GOT3 (cell line): ENCODE measurements at regions not wholly inside any gene's neighbourhood (a gene's known extent, or its start where the extent isn't known, plus 50 kb on each side); places are given as distances from the start of the nearest gene placed in this dataset.
"Not testable (repeated sequence)": the region's sequence is repeated elsewhere in the genome, so short reads cannot be mapped to it uniquely, and the experiment has no call there.

Experiments
- DNase-seq: peaks from one replicate; lab custom pipeline; 2025; ENCODE audit warnings: mixed read lengths; lab: John Stamatoyannopoulos, UW

- no peak for DNase-seq
Observed at GRCh38 chr2:83874712-83875430, 584.2 kb downstream of the SUCLG1 start.

DNA sequence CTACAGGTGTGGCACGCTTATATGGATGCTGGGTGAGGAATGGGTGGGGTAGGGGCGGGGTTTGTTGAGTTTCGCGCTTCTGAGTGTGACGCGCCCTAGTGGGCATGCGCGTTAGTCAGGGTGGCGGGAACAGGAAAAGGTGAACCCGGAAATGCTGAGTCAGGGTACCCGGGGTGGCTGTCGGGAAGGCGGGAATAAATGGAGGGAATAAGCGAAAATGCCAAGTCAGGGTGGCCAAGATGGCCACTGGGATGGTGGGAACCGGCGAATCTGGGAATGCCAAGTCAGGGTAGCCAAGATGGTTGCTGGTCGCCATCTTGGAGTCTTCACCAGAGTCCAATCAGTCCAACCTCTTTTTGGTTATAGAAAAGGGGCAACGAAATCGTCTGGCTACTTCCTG, 585.0 kb downstream of the SUCLG1 start:
- no peak for DNase-seq

- no peak for DNase-seq
Observed at GRCh38 chr2:83873110-83873509, 586.0 kb downstream of the SUCLG1 start.

DNA sequence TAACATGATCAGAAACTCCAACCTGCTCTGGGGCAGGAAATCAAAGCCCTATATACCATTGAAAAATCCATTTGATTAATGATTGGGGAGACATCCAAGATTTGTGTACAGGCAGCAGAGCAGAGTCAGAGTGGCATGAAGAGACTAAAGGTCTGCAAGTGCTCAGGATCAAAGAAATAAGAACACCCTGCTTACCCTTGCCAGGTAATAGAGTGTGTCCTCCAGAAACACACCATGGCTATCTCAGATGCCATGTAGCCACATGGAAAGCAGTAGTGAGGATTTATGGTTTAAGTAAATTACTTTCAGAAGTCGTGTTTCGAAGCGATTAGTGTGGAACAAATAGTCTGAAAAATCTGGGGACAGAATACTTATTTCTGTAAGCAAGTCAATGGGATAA, 592.9 kb downstream of the SUCLG1 start:
- DNase-seq: no peak

DNA sequence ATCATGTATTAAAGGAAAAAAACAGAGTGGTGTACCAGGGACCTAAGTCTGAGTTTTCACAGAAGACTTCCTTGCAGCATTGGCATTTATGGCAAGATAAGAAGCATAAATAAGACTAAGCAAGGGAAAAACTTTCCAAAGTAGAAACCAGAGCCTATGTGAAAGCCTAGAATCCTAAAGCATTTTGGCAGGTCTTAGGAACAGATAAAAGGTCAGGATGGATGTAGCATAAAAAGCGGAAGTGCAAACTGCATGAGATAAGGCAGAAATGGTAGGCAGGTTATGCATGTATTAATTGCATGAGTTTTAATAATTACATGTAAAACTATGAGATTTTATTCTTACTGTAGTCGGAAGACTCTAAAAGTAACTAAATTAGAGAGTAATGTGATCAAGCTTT, 596.5 kb downstream of the SUCLG1 start:
- DNase-seq: no peak

- DNase-seq: no peak
Observed at GRCh38 chr2:83860320-83860719, 598.8 kb downstream of the SUCLG1 start.

DNA sequence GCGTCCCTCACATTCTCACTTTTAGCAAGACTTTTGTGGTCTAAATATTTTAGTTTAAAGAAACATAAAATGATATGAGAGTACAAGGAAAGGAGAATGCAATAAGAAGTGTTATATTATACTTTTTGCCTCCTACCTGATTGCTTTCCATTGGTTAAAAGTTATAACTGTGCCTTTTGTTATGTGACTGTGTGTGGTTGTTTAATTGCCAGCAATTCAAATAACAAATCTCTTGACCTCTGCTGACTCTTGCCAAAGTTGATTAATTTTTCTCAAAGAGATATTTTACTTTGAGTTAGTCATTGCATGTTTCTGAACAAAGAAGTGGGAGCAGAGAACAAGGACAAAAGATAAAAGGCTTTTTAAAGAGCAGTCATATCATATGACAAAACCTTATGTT, 599.5 kb downstream of the SUCLG1 start:
- no peak for DNase-seq

- no peak for DNase-seq
Observed at GRCh38 chr2:83851066-83851465, 608.0 kb downstream of the SUCLG1 start.

GRCh38 chr2:83850071-83850725, 608.9 kb downstream of the SUCLG1 start:
- DNase-seq: no peak

DNA sequence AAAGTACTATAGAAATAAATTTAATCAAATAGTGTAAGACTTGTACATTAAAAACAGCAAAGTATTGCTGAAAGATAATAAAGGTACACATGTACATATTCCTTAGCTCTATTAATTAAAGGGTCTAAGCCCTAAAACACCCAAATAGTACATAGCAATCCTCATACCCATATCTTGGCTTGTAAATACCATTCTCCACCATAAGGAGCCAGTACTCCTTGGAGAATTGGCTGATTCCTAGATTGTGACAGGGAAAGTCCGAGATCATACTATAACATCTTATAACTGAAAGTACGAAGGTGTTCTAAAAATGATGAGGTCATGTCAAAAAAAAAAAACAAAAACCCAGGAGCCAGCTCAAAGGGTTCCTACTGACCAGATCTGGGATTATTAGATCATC, 614.6 kb downstream of the SUCLG1 start:
- DNase-seq: no peak

GRCh38 chr2:83842421-83842820, 616.7 kb downstream of the SUCLG1 start:
- no peak for DNase-seq

GRCh38 chr2:83837823-83838222, 621.3 kb downstream of the SUCLG1 start:
- DNase-seq: no peak

DNA sequence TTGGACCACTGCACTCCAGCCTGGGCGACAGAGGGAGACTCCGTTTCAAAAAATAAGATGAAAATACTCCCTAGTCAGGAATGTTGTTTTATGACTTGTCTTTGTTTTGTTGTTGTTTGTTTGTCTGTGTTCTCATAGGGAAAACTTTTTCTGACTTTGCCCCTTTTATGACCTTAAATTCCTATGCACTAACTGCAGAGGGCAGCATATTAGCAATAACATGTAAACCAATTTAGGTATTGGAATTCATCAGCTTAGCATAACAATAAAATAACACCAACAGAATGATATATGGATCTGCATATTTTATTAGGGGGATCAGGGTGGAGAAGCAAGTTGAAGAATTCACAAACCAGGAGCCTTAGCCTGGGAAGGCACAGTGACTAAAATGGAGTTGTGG, 631.5 kb downstream of the SUCLG1 start:
- no peak for DNase-seq

GRCh38 chr2:83826577-83826976, 632.5 kb downstream of the SUCLG1 start:
- DNase-seq: no peak

DNA sequence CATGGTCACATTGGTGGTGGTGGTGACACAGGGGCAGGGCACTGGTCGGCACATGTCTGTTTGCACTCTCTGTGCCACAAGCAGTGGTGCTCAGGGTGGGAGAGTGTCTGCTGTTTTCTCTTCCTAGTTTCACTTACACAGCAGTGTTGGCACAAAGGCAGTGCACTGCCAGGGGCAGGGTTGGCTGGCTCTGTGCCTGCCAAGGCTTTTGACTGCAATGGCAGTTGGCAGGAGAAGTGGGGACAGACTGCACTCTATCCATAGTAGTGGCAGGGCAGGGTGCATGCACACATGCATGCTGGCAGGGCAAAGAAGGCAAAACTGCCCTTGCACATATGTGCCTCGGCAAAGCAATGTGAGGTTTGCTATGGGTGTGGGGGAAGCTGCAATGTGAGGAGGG, 635.9 kb downstream of the SUCLG1 start:
- DNase-seq: no peak

GRCh38 chr2:83817511-83817910, 641.6 kb downstream of the SUCLG1 start:
- DNase-seq: no peak

DNA sequence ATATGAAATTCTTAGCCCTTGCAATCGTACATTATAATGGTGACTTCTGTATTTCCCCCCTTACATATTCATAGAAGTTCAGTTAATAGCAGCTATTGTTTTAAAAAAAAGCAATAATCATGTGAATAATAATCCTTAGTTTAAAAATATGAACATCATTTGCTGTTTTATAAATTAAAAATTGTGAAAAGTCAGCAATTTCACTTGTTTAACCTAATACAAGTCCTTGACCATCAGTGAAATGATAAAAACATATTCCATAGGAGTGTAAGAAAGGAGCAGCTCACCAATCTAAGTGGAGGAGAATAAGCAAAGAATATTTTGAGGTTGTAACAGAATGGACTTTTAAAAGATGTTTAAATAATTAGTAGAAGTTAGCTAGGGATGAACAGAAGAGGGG, 650.2 kb downstream of the SUCLG1 start:
- DNase-seq: no peak

DNA sequence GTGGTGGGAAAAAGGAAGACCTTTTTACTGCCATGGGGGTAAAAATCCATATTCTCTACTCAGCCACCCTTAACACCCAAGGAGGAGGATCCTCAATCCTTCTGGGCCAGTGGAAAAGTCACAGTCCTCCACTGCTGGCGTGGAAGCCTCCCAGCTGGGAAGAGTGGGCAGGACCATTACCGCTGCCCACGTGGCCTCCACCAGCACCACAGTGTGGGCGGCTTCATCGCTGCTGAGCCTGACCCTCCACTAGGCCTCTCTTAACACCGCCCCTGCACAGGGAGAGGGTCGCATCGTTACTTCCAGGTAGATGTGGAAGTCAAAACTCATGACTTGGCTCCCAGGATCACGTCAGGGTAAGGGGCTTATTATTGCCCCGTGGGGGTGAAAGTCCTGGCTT, 656.5 kb downstream of the SUCLG1 start:
- DNase-seq: no peak

- no peak for DNase-seq
Observed at GRCh38 chr2:83795777-83796176, 663.3 kb downstream of the SUCLG1 start.

DNA sequence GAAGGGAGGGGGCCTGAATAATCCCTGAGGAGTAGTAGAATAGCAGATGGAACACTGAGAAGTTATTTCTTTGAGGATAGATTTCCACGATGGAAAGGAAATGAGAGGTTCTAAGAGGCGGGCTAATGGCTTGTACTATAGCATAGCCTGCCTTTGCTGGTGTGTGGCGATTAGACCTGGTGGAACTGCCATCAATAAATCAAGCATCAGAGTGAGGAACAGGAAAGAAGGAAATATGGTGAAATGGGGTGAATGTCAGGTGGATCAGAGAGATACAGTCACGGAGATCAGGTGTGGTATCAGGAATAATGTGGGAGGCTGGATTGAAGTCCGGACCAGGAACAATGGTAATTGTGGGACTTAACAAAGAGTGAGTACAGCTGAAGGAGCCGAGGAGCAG, 668.6 kb downstream of the SUCLG1 start:
- not testable (repeated sequence) for DNase-seq

- DNase-seq: not testable (repeated sequence)
Observed at GRCh38 chr2:83789674-83790073, 669.4 kb downstream of the SUCLG1 start.

DNA sequence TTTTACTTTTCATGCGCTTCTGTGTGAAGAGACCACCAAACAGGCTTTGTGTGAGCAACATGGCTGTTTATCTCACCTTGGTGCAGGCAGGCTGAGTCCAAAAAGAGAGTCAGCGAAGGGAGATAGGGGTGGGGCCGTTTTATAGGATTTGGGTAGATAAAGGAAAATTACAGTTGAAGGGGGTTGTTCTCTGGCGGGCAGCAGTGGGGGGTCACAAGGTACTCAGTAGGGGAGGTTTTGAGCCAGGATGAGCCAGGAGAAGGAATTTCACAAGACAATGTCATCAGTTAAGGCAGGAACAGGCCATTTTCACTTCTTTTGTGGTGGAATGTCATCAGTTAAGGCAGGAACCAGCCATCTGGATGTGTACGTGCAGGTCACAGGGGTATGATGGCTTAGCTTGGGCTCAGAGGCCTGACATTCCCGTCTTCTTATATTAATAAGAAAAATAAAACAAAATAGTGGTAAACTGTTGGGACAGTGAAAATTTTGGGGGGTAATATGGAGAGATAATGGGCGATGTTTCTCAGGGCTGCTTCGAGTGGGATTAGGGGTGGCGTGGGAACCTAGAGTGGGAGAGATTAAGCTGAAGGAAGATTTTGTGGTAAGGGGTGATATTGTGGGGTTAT, 670.0 kb downstream of the SUCLG1 start:
- not testable (repeated sequence) for DNase-seq

GRCh38 chr2:83787189-83787588, 671.9 kb downstream of the SUCLG1 start:
- no peak for DNase-seq
